ENCODE measurements at regions not wholly inside any gene's neighbourhood (a gene's known extent, or its start where the extent isn't known, plus 50 kb on each side); places are given as distances from the start of the nearest gene placed in this dataset.

DNA sequence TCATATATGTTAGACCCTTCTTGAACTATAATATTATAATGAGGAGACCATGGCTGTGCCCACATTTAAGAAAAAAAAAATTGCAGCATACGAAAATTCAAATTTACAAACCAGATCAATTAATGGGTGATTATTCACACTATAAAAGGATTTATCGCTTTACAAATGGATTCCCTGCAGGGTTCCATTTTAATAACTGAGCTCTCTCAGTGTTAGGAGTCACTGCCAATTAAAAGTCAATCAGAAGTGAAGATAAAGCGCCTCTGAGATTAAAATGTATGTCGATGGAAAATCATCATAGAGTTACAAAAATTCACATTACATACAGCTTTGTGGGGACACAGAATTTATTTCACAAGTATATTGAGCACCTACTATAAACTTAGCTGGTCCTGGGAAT is 66.6 kb upstream of the SMARCA2 start:
- H3K27me3 Mint-ChIP-seq (ENCODE audit: low read depth) = no peaks in the 10 kb centered on the region
- TF ChIP-seq, protein P1, sequence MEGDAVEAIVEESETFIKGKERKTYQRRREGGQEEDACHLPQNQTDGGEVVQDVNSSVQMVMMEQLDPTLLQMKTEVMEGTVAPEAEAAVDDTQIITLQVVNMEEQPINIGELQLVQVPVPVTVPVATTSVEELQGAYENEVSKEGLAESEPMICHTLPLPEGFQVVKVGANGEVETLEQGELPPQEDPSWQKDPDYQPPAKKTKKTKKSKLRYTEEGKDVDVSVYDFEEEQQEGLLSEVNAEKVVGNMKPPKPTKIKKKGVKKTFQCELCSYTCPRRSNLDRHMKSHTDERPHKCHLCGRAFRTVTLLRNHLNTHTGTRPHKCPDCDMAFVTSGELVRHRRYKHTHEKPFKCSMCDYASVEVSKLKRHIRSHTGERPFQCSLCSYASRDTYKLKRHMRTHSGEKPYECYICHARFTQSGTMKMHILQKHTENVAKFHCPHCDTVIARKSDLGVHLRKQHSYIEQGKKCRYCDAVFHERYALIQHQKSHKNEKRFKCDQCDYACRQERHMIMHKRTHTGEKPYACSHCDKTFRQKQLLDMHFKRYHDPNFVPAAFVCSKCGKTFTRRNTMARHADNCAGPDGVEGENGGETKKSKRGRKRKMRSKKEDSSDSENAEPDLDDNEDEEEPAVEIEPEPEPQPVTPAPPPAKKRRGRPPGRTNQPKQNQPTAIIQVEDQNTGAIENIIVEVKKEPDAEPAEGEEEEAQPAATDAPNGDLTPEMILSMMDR (IDR thresholded peaks at IDR 0.05; ENCODE audit: unreplicated experiment) = no peak
- H3K4me3 Mint-ChIP-seq = no peak overlapping the region
- H3K27ac Mint-ChIP-seq = no peak overlapping the region
- DNase-seq (ENCODE audit: low spot score in 2 of 2, unreplicated experiment in 2 of 2) = no peak
- H3K9me3 Mint-ChIP-seq = no peaks in the 10 kb centered on the region
- H3K36me3 Mint-ChIP-seq = no peaks in the 10 kb centered on the region
- H3K4me1 Mint-ChIP-seq = peaks cover 10% of the 10 kb centered on the region

DNA sequence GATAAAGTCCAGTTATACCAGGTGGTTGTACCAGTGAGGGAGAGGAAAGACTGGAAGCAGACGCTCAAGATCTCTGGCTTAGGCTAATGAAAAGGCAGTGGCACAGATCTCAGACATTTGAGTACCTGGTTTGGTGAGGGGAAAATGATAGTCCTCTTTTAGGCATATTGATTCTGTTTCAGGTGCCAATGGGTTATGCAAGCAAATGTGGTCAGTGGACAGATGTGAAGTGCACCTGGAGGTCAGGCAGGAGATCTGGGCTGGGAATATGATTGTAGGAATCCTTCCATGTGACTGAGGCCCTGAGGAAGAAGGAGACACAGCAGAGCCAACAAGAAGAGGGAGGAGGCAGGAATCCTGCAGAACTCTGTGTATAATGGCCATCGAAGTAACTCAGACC is 63.7 kb upstream of the SMARCA2 start:
- TF ChIP-seq, protein P1 (IDR thresholded peaks at IDR 0.05; ENCODE audit: unreplicated experiment) = no peak
- Mint-ChIP-seq H3K9me3 (no peaks in the 10 kb centered on the region), H3K36me3 (no peaks in the 10 kb centered on the region), H3K4me1 (peaks cover 10% of the 10 kb centered on the region), H3K27me3 (ENCODE audit: low read depth) (no peaks in the 10 kb centered on the region), H3K4me3 (no peak overlapping the region), H3K27ac (no peak overlapping the region)
- no peak for DNase-seq (ENCODE audit: low spot score in 2 of 2, unreplicated experiment in 2 of 2)

DNA sequence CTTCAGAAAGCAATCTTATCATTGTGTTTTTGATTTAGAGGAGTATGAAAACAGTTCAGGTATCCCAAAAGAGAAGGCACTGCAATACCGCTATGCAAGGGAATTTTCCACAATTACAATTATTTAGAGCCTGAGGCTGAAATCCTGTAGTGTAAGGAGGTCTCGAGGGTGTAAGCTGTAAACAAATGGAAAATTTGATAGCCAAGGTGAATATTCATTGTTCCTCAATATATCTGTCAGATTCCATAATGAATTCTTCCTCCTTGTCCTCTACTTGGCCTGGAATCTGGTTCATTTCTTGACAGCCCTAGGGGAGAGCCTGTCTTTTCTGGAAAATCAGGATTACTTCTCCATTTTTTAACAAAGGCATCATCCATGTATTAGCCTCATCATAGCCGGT is 63.1 kb upstream of the SMARCA2 start:
- Mint-ChIP-seq H3K9me3 (no peaks in the 10 kb centered on the region), H3K27me3 (ENCODE audit: low read depth) (no peaks in the 10 kb centered on the region), H3K4me1 (peaks cover 7% of the 10 kb centered on the region), H3K36me3 (no peaks in the 10 kb centered on the region), H3K27ac (no peak overlapping the region), H3K4me3 (no peak overlapping the region)
- TF ChIP-seq, protein P1 (IDR thresholded peaks at IDR 0.05; ENCODE audit: unreplicated experiment) = no peak
- DNase-seq (ENCODE audit: low spot score in 2 of 2, unreplicated experiment in 2 of 2) = no peak

DNA sequence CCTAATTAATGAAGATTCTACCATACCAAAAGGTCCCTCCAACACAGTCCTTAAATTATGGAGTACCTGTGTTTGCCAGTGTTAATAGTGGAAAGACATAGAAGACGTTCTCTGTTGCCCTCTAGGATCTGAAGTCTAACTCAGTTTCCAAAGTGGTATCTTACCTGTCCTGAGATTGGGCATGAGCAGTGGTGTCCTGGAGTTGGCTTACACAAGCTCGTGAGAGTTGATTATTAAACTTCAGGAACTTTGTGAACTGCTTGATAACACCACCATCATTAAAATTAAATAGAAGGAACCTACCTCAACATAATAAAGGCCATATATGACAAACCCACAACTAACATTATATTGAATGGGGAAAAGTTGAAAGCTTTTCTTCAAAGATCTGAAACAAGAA is 60.9 kb upstream of the SMARCA2 start:
- no peak for DNase-seq (ENCODE audit: low spot score in 2 of 2, unreplicated experiment in 2 of 2)
- TF ChIP-seq, protein P1 (IDR thresholded peaks at IDR 0.05; ENCODE audit: unreplicated experiment) = no peak
- no peak overlapping the region for H3K27ac Mint-ChIP-seq
- no peaks in the 10 kb centered on the region for H3K27me3 Mint-ChIP-seq (ENCODE audit: low read depth)
- H3K4me1 Mint-ChIP-seq = no peaks in the 10 kb centered on the region
- H3K4me3 Mint-ChIP-seq = no peak overlapping the region
- H3K36me3 Mint-ChIP-seq = no peaks in the 10 kb centered on the region
- no peaks in the 10 kb centered on the region for H3K9me3 Mint-ChIP-seq

DNA sequence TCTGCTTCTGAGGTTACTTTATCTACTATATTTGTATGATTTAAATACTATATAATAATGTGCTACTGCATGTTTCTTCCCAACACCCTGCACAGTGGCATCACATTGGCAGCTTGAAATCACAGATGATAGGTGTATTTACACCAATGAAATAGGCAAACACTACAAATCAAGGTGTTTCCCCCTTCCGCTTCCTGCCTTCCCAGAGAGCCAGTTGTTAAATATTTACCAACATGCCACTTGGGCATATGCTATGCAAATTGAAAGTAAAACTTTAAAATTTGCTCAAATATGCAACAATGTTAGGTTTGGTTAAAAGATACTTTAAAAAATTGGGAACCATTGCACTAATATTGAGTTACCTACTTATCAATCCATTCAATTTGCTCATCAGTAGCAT is 58.2 kb upstream of the SMARCA2 start:
- TF ChIP-seq, protein P1 (IDR thresholded peaks at IDR 0.05; ENCODE audit: unreplicated experiment) = no peak
- Mint-ChIP-seq H3K4me3 (no peak overlapping the region), H3K4me1 (no peaks in the 10 kb centered on the region)

DNA sequence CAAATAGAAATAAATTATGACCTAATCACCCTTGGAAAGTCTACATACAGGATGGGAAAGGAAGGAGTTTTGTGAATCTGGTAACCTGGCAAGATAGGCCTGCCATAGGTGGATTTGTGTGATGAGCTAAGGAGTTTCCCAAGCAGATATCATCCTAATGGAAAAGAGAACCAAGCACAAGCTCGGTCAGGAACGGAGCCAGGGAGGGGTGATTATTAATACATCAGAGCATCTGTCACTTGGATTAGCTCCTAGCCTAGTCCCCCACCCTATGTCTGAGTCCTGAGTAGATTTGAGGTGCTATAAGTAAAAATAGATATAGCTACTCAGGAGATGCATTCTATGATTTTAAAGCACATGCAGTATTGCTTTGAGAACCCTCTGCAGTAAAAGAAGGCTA is 57.3 kb upstream of the SMARCA2 start:
- Mint-ChIP-seq H3K36me3 (no peaks in the 10 kb centered on the region), H3K27ac (no peak overlapping the region)
- TF ChIP-seq, protein P1 (IDR thresholded peaks at IDR 0.05; ENCODE audit: unreplicated experiment) = no peak

More for the DNA sequence above, 58.2 kb upstream of the SMARCA2 start:
- no peak for DNase-seq (ENCODE audit: low spot score in 2 of 2, unreplicated experiment in 2 of 2)
- Mint-ChIP-seq H3K27me3 (ENCODE audit: low read depth) (no peaks in the 10 kb centered on the region), H3K9me3 (no peaks in the 10 kb centered on the region), H3K27ac (no peak overlapping the region), H3K36me3 (no peaks in the 10 kb centered on the region)

More for the DNA sequence above, 57.3 kb upstream of the SMARCA2 start:
- H3K27me3 Mint-ChIP-seq (ENCODE audit: low read depth) = no peaks in the 10 kb centered on the region
- H3K4me1 Mint-ChIP-seq = peaks cover 9% of the 10 kb centered on the region
- no peak for DNase-seq (ENCODE audit: low spot score in 2 of 2, unreplicated experiment in 2 of 2)
- H3K9me3 Mint-ChIP-seq = no peaks in the 10 kb centered on the region
- H3K4me3 Mint-ChIP-seq = no peak overlapping the region

Measured in mesothelial cell of epicardium (in vitro differentiated cells).